ENCODE measurements at regions not wholly inside any gene's neighbourhood (a gene's known extent, or its start where the extent isn't known, plus 50 kb on each side); places are given as distances from the start of the nearest gene placed in this dataset.

- no peak for TF ChIP-seq CTCF (IDR thresholded peaks at IDR 0.05)
- TF ChIP-seq POLR2AphosphoS5 (IDR thresholded peaks at IDR 0.05): no peak
- no peak for TF ChIP-seq POLR2A (IDR thresholded peaks at IDR 0.05)
- no peak for TF ChIP-seq EP300 (IDR thresholded peaks at IDR 0.05)
These were observed 69.8 kb downstream of the CPN2 start for GRCh38 chr3:194281306-194281705.

Measured in sigmoid colon (tissue), 4 donors.